SJSA1 (cell line): ENCODE measurements at regions not wholly inside any gene's neighbourhood (a gene's known extent, or its start where the extent isn't known, plus 50 kb on each side); places are given as distances from the start of the nearest gene placed in this dataset.
"Not testable (repeated sequence)": the region's sequence is repeated elsewhere in the genome, so short reads cannot be mapped to it uniquely, and the experiment has no call there.

ENCODE experiments used
- DNase-seq, 2 experiments: peaks; one replicate each; pipeline ENCODE4 v3.0.0-alpha.2; 2015 to 2020; ENCODE audit warnings: low spot score in 2 of 2, low read depth in 1 of 2
- H3K27ac ChIP-seq: fragments of 250-450 bp; sonication (Bioruptor Pico); 2 replicates; pipeline ENCODE4 v1.5.1; 2020; ENCODE audit warnings: mild to moderate bottlenecking, moderate library complexity
- H3K27me3 ChIP-seq: fragments of 250-450 bp; sonication (Bioruptor Pico); replicated peaks from 2 replicates; pipeline ENCODE4 v1.5.1; 2020; ENCODE audit warnings: mild to moderate bottlenecking, moderate library complexity
- H3K36me3 ChIP-seq: fragments of 250-450 bp; sonication (Bioruptor Pico); 2 replicates; pipeline ENCODE4 v1.5.1; 2020; ENCODE audit warnings: mild to moderate bottlenecking
- H3K4me1 ChIP-seq: fragments of 250-450 bp; sonication (Bioruptor Pico); replicated peaks from 2 replicates; pipeline ENCODE4 v1.6.1; 2021; ENCODE audit warnings: mild to moderate bottlenecking
- H3K4me3 ChIP-seq: fragments of 250-450 bp; sonication (Bioruptor Pico); 2 replicates; pipeline ENCODE4 v1.5.1; 2020; ENCODE audit warnings: mild to moderate bottlenecking
- H3K9me3 ChIP-seq: fragments of 250-450 bp; sonication (Bioruptor Pico); replicated peaks from 2 replicates; pipeline ENCODE4 v1.5.1; 2020; ENCODE audit warnings: mild to moderate bottlenecking

DNA sequence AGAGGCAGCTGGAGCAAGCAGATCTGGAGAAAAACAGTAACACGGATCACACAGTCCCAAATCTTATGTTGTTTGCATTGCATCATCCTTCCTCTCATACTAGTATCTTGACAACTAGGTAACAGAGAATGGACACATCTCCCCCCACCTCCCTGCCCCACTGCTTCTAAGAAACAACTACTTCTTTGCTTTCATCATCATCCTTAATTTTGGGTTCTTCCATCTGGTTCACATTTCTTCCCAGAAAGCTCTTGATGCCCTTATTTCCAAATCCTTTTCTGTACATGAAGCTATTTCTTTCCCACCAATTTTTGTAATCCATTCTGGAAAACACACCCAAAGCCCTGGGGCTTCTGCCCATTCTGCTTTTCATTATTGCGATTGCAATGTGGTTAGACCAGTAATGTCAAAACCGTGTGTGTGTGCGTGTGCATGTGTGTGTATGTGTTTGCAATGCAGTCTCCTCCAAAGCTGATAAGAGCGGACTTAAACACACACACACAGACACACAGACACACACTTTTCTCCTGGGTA, 254.7 kb upstream of the SLC30A5 start:
- Histone ChIP-seq H3K4me3 (no peak overlapping the region), H3K36me3 (no peaks in the 10 kb centered on the region), H3K27me3 (no peaks in the 10 kb centered on the region), H3K9me3 (no peaks in the 10 kb centered on the region), H3K27ac (no peak overlapping the region), H3K4me1 (no peaks in the 10 kb centered on the region)
- DNase-seq: no peak

DNA sequence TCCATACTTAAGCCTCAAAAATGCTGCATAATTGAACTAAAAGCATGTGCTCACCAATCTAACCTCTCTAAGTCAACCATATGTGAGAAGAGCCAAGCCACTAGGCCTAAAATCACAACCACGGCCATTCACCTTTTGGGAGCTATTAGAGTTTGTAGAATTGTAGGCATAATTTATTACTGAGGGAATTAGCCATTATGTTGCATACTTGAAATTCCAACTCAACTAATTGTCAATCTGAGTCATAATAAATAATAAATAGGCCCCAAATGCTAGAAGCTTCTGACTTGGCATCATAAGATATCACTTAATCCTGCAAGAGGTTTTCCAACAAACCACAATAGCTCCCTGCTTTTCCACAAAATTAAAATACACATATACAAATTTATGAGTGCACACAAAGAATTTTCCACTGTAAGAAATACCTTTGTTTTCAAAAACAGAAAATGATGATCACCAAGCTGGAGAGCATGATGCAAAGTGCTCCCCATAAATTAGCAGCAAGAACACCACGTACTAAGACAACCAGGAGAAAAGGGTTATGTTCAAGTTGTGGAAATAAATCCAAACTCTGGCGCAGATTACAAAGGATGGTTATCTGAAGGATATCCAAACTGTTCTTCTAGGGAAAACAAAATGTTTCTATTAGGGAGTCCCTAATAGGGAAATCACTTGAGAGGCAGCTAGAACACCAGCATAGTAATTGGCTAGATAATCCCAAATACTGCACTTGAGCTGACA, 250.0 kb upstream of the SLC30A5 start:
- H3K4me3 ChIP-seq: no peak overlapping the region
- H3K36me3 ChIP-seq: no peaks in the 10 kb centered on the region
- DNase-seq: no peak
- no peak overlapping the region for H3K27ac ChIP-seq
- H3K9me3 ChIP-seq: no peaks in the 10 kb centered on the region
- no peaks in the 10 kb centered on the region for H3K4me1 ChIP-seq
- no peaks in the 10 kb centered on the region for H3K27me3 ChIP-seq

DNA sequence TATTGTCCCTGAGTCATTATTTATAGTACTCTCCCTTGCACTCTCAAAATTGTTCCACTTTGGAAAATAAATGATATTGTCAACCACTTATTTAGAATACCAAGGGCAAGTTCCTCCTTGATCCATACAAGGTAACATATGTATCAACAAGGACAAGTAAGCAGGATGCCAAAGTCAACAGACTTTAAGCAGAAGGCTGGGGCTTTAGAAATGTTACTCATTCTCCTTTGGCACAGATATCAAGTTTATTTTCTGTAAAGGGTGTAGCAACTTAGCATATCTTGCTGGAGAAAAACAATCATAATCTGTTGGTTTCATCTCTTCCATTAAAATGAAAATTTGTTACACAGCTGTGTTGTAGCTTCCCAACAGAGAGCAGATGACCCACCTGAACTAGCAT, 248.7 kb upstream of the SLC30A5 start:
- Histone ChIP-seq H3K27me3 (no peaks in the 10 kb centered on the region), H3K27ac (no peak overlapping the region), H3K4me1 (no peaks in the 10 kb centered on the region), H3K4me3 (no peak overlapping the region), H3K36me3 (no peaks in the 10 kb centered on the region), H3K9me3 (no peaks in the 10 kb centered on the region)
- no peak for DNase-seq

DNA sequence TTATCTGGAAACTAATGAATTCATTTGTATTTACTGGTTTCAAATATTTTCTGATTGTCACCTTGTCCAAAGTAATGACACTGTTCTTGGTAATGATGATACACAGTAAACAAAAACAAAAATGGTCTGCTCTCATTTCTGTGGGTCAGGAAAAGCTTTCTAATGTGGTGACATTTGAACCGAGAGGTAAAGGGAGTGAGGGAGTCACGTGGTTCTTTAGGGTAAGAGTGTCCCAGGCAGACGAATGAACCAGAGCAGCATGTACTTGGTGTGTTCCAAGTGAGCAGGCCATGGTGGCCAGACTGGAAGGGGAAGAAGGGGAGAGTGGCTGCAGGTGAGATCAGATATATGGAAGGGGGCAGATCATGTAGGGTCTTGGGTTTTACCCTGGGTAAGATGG, 247.0 kb upstream of the SLC30A5 start:
- Histone ChIP-seq H3K4me3 (no peak overlapping the region), H3K27ac (no peak overlapping the region), H3K4me1 (no peaks in the 10 kb centered on the region), H3K27me3 (no peaks in the 10 kb centered on the region), H3K9me3 (no peaks in the 10 kb centered on the region), H3K36me3 (no peaks in the 10 kb centered on the region)
- DNase-seq: no peak

DNA sequence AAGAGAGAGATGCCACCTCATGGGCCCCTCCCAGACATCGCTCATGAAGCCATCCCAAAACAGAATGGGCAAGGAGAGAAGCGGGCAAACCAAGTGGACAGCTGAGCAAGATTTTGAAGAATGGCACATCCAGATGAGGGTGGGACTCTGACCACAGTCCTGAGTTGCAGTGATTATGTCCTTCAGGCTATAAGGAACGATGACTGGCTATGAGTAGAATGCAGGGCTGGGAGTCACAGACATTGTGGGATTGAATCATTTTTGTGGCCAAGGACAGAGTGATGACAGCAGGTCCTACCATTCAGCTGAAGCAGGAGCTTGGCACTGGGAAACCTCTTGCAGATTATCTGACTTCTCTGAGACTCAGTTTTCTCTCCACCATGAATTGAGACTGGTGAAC, 245.7 kb upstream of the SLC30A5 start:
- no peak overlapping the region for H3K4me3 ChIP-seq
- H3K27me3 ChIP-seq: no peaks in the 10 kb centered on the region
- no peak for DNase-seq
- no peaks in the 10 kb centered on the region for H3K36me3 ChIP-seq
- H3K4me1 ChIP-seq: no peaks in the 10 kb centered on the region
- H3K27ac ChIP-seq: no peak overlapping the region
- no peaks in the 10 kb centered on the region for H3K9me3 ChIP-seq

DNA sequence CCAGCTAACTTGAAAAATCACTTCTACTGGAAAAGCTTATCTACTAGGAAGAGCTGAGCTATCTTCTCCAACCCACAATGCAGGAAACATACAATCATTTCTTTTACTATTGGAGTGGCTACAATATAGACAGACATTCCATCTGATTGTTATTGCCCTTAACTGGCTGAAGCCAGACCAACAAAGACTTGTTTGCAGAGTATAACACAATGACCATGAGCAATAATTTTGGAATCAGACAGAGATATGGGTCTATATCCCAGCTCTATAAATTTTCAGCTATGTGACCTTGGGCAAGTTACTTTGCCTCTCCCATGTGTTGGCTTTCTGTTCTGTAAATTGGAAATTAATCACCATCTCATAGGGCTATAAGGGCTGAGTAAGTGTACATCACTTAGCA, 244.7 kb upstream of the SLC30A5 start:
- H3K27ac ChIP-seq: no peak overlapping the region
- H3K27me3 ChIP-seq: no peaks in the 10 kb centered on the region
- H3K4me1 ChIP-seq: no peaks in the 10 kb centered on the region
- DNase-seq: no peak
- no peaks in the 10 kb centered on the region for H3K9me3 ChIP-seq
- no peaks in the 10 kb centered on the region for H3K36me3 ChIP-seq
- H3K4me3 ChIP-seq: no peak overlapping the region

DNA sequence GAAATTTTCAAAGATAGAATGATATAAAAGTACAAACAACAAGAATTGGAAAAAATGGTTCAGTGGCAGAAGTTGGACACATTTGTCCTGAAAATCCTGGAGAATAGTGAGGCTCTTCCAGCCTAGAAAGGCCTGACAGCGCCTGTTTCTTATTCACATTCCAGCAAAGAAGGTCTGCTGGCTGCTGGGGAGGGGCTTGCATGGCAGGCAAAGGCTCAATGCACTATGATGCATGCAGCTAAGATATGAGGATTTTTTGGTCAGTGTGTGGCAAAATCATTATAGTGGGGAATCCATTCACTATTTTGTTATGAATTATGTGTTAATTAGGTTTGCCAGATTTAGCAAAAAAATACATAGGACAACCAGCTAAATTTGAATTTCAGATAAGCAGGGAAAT, 243.9 kb upstream of the SLC30A5 start:
- no peaks in the 10 kb centered on the region for H3K27me3 ChIP-seq
- no peak overlapping the region for H3K4me3 ChIP-seq
- no peak for DNase-seq
- no peaks in the 10 kb centered on the region for H3K9me3 ChIP-seq
- no peak overlapping the region for H3K27ac ChIP-seq
- H3K36me3 ChIP-seq: no peaks in the 10 kb centered on the region
- no peaks in the 10 kb centered on the region for H3K4me1 ChIP-seq

DNA sequence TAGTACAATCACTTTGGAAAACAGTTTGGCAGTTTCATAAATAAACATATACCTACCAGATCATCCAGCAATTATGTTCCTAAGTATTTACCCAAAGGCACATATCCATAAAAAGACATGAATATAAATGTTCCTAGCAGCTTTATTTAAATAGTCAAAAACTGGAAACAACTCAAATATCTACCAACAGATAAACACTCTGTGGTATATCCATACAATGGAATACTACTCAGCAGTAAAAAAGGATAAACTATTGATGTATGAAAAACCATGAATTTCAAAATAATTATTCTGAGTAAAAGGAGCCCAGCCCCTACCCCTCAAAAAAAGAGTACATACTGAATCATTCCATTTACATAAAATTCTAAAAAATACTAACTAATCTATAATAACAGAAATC, 232.7 kb upstream of the SLC30A5 start:
- H3K4me3 ChIP-seq: no peak overlapping the region
- no peaks in the 10 kb centered on the region for H3K27me3 ChIP-seq
- no peaks in the 10 kb centered on the region for H3K9me3 ChIP-seq
- no peak for DNase-seq
- H3K27ac ChIP-seq: no peak overlapping the region
- H3K4me1 ChIP-seq: no peaks in the 10 kb centered on the region
- no peaks in the 10 kb centered on the region for H3K36me3 ChIP-seq

DNA sequence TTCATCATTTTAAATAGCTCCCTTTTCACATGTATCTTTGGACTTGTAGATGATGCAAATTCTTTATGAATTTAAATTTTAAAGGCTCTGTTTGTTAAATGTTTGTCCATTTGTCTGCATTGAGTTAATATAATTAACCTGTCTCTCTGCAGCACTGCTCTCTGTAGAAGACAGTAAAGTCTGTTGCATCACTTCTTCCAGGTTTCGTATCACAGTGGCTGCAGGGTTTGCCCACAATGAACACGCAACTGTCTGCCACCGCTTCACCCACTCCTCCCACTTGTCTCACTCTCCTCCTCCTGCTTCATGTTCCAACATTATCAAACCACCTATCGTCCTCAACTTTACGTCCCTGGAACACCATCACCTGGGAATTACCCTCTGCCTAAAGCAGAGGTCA, 231.3 kb upstream of the SLC30A5 start:
- no peak for DNase-seq
- Histone ChIP-seq H3K27ac (no peak overlapping the region), H3K9me3 (no peaks in the 10 kb centered on the region), H3K27me3 (no peaks in the 10 kb centered on the region), H3K36me3 (no peaks in the 10 kb centered on the region), H3K4me3 (no peak overlapping the region), H3K4me1 (no peaks in the 10 kb centered on the region)

DNA sequence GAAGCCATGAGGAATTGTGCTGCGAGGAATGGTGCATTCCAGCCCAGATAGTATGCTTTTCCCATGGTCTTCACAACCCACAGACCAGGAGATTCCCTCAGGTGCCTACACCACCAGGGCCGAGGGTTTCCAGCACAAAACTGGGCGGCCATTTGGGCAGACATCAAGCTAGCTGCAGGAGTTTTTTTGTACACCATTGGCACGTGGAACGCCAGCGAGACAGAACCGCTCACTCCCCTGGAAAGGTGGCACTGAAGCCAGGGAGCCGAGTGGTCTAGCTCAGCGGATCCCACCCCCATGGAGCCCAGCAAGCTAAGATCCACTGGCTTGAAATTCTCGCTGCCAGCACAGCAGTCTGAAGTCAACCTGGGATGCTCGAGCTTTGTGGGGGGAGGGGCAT, 228.6 kb upstream of the SLC30A5 start:
- H3K27ac ChIP-seq, H3K4me1 ChIP-seq, H3K36me3 ChIP-seq, H3K27me3 ChIP-seq, H3K9me3 ChIP-seq, H3K4me3 ChIP-seq, DNase-seq: not testable (repeated sequence)

DNA sequence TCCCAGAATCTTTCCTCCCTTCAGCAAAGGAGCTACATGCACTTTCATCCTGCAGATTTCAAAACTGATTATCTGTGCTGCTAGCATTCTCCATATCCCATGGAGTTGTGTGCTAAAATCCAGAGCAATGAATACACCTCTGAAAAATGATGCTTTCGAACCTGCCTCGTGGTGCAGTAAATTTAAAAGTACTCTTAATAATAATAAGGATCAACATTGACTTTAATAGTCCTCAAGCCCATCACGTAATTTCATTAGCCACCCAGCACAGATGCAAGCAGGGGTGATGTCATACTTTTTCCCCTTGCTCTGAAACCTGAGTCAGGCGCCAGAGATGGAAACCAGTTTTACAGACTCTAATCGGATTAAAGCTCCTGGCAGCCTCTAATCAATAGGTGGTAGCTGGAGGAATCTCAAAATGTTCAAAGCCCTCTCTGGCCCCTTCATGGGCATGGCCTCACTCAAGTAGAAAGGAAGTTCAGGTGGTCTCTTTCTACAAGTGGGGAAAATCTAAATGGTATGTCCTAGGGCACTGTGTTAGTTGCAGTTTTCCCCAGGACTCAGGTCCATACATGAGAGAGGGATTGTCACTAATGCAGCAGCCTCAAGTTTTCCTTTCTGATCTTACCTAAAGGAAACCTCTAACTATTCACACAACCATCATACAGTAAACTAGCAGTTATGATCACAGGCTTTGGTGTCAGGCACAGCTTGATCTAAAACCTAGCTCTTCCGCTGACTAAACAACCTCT, 221.6 kb upstream of the SLC30A5 start:
- DNase-seq: no peak
- no peak overlapping the region for H3K27ac ChIP-seq
- H3K36me3 ChIP-seq: no peaks in the 10 kb centered on the region
- H3K9me3 ChIP-seq: no peaks in the 10 kb centered on the region
- no peaks in the 10 kb centered on the region; the same call in 1 of the 2 replicates for H3K27me3 ChIP-seq
- H3K4me1 ChIP-seq: no peaks in the 10 kb centered on the region
- no peak overlapping the region for H3K4me3 ChIP-seq

DNA sequence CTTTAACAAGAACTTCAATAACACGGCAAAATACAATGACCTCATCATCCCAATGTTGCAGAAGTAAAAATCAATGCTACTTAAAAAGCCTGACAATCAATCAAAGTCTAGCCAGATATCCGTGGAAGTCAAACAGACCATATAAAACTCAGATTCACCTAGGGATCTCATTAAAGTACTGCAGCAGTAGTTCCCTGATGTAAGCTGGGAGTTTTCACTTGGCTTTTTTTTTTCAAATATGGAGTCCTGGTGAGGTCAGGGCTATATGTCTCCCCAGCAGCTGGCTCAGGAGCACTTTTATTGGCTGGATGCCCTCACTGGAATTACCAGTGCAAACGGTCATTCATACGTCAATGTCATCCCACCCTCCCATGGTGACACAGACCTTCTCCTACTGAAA, 220.6 kb upstream of the SLC30A5 start:
- Histone ChIP-seq H3K4me1 (no peaks in the 10 kb centered on the region), H3K27ac (no peak overlapping the region), H3K4me3 (no peak overlapping the region), H3K9me3 (no peaks in the 10 kb centered on the region), H3K36me3 (no peaks in the 10 kb centered on the region), H3K27me3 (no peaks in the 10 kb centered on the region; the same call in 1 of the 2 replicates)
- DNase-seq: no peak

DNA sequence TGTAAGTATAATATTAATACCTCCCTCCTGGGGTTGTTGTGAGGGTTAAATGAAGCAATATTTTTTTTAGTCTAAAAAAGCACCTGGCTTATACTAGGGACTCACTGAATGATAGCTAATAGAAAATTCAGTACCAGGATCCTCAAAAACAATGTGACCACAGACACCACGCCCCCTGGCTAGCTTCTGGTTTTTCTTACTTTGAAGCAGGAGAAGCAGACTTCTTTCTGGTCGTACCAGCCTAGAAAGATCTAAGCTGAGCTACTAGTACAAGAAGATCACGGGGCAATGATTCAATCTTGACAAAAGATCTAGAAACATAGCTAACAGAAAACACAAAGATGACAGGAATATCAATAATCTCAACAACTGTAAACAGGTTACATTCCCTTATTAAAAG, 218.5 kb upstream of the SLC30A5 start:
- H3K36me3 ChIP-seq: no peaks in the 10 kb centered on the region
- no peak overlapping the region for H3K4me3 ChIP-seq
- no peaks in the 10 kb centered on the region for H3K9me3 ChIP-seq
- H3K4me1 ChIP-seq: no peaks in the 10 kb centered on the region
- no peak overlapping the region for H3K27ac ChIP-seq
- DNase-seq: no peak
- no peaks in the 10 kb centered on the region; the same call in 1 of the 2 replicates for H3K27me3 ChIP-seq

DNA sequence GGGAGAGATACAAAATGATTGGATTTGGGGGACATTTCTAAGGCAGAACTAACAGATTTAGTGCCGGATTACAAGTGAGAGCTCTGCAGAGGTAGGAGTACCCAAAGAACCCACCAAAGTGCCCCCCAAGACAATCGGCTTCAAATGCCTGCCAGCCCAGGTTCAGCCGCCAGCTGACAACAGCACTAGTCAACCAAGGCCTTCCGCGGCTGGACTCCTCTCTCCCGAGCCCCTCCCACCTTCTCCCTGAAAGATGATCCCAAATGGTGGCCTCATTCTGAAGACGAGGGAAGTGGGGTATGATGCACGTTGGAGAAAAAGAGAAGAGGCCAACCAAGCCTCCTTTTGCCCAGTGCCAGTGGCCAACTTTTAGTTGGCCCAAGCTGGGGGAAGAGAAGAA, 210.4 kb upstream of the SLC30A5 start:
- no peak overlapping the region for H3K4me3 ChIP-seq
- H3K9me3 ChIP-seq: no peaks in the 10 kb centered on the region
- H3K4me1 ChIP-seq: no peaks in the 10 kb centered on the region
- no peaks in the 10 kb centered on the region for H3K36me3 ChIP-seq
- H3K27ac ChIP-seq: no peak overlapping the region
- H3K27me3 ChIP-seq: no peaks in the 10 kb centered on the region
- DNase-seq: no peak
